GM23338 (cell line): ENCODE measurements at regions not wholly inside any gene's neighbourhood (a gene's known extent, or its start where the extent isn't known, plus 50 kb on each side); places are given as distances from the start of the nearest gene placed in this dataset.
"Not testable (repeated sequence)": the region's sequence is repeated elsewhere in the genome, so short reads cannot be mapped to it uniquely, and the experiment has no call there.

Source experiments
- CREB1 ChIP-seq: fragments of 250-450 bp; sonication (Bioruptor Pico); IDR thresholded peaks from 2 replicates; pipeline ENCODE4 v1.5.0; 2020; ENCODE audit warnings: low read depth, mild to moderate bottlenecking, moderate library complexity
- EZH2 ChIP-seq: fragments of 200-600 bp; sonication (generic); IDR thresholded peaks from one replicate; pipeline ENCODE4 v1.8.0; 2017; ENCODE audit warnings: antibody characterized with exemption, mild to moderate bottlenecking, low read depth; ENCODE audit not compliant: unreplicated experiment
- POLR2AphosphoS5 ChIP-seq: IDR thresholded peaks from 2 replicates; pipeline ENCODE4 v1.6.1; 2016; ENCODE audit warnings: antibody characterized with exemption, low read depth
- ZNF114 ChIP-seq: fragments of 250-450 bp; sonication (Bioruptor Pico); IDR thresholded peaks from 2 replicates; pipeline ENCODE4 v1.5.0; 2020; ENCODE audit warnings: mild to moderate bottlenecking, moderate library complexity
- TF ChIP-seq, protein P1 (sequence below), 2 experiments: fragments of 200-600 bp in 1 of 2; sonication (generic) in 1 of 2; conservative IDR thresholded peaks; 2 replicates each; pipeline versions ENCODE4 v1.5.1 to v1.6.1; 2016 to 2017; ENCODE audit warnings: antibody characterized with exemption in 2 of 2, low read depth in 2 of 2, mild to moderate bottlenecking in 2 of 2, moderate library complexity in 1 of 2

GRCh38 chr16:33707591-33707934 lies 248.2 kb downstream of the TP53TG3F start:
- TF ChIP-seq, protein P1, sequence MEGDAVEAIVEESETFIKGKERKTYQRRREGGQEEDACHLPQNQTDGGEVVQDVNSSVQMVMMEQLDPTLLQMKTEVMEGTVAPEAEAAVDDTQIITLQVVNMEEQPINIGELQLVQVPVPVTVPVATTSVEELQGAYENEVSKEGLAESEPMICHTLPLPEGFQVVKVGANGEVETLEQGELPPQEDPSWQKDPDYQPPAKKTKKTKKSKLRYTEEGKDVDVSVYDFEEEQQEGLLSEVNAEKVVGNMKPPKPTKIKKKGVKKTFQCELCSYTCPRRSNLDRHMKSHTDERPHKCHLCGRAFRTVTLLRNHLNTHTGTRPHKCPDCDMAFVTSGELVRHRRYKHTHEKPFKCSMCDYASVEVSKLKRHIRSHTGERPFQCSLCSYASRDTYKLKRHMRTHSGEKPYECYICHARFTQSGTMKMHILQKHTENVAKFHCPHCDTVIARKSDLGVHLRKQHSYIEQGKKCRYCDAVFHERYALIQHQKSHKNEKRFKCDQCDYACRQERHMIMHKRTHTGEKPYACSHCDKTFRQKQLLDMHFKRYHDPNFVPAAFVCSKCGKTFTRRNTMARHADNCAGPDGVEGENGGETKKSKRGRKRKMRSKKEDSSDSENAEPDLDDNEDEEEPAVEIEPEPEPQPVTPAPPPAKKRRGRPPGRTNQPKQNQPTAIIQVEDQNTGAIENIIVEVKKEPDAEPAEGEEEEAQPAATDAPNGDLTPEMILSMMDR (conservative IDR thresholded peaks at IDR 0.05; ENCODE audit: low read depth in 2 of 2), result not testable (repeated sequence)
- not testable (repeated sequence) for TF ChIP-seq ZNF114; EZH2; POLR2AphosphoS5; CREB1 (CRISPR knock-in tag)
